ENCODE measurements at regions not wholly inside any gene's neighbourhood (a gene's known extent, or its start where the extent isn't known, plus 50 kb on each side); places are given as distances from the start of the nearest gene placed in this dataset.

DNA sequence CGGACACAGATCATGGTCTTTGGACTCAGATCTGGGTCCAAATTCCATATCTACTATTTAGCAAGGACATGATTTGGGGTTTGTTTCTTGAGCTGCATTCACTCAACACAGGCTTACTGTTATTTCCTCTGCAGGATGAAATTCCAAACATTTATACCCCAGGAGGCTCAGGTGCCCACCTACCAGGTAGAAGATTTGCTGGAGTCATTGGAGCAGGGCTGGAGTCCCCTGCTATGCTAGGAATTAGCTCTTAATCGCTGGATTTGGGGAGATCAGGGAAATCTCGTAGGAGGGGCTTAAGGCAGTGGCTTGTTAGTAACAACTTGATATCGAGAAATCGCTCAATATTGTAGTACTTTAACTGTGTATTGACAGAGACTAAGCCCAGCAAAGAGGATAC lies 193.0 kb downstream of the IL20RB start:
- TF ChIP-seq EZH2 (IDR thresholded peaks at IDR 0.05; ENCODE audit: borderline replicate concordance, low read length) (no peak), CTCF (IDR thresholded peaks at IDR 0.05; ENCODE audit: low read length) (no peak)

Measured in OCI-LY1 (cell line).